ENCODE measurements at regions not wholly inside any gene's neighbourhood (a gene's known extent, or its start where the extent isn't known, plus 50 kb on each side); places are given as distances from the start of the nearest gene placed in this dataset.

GRCh38 chr13:91086936-91087716, 260.4 kb upstream of the MIR17HG start:
- TF ChIP-seq POLR2A (IDR thresholded peaks at IDR 0.05) (no peak), CTCF (IDR thresholded peaks at IDR 0.05) (no peak), EP300 (IDR thresholded peaks at IDR 0.05) (no peak)

Measured in gastroesophageal sphincter (tissue), 3 donors.